DND-41 (cell line): ENCODE measurements at regions not wholly inside any gene's neighbourhood (a gene's known extent, or its start where the extent isn't known, plus 50 kb on each side); places are given as distances from the start of the nearest gene placed in this dataset.

Source experiments
- ATAC-seq: fragments of 200-7000 bp; cut with Tn5 transposase; 3 replicates; pipeline ENCODE4 v1.9.1; 2021; ENCODE audit warnings: low read depth; ENCODE audit not compliant: insufficient read depth
- DNase-seq: peaks from one replicate; pipeline ENCODE4 v3.0.0-alpha.2; 2020
- H2AFZ ChIP-seq: 2 replicates; pipeline ENCODE4 v1.6.0; 2012; ENCODE audit warnings: low read depth, low read length
- H3K27ac ChIP-seq: 2 replicates; pipeline ENCODE4 v1.5.1; 2012; ENCODE audit warnings: low read length, inconsistent platforms
- H3K27me3 ChIP-seq: fragments of 200-600 bp; sonication (generic); 2 replicates; pipeline ENCODE4 v1.6.0; 2012; ENCODE audit warnings: low read length, mild to moderate bottlenecking, inconsistent platforms; ENCODE audit not compliant: insufficient read depth, poor library complexity
- H3K36me3 ChIP-seq: 2 replicates; pipeline ENCODE4 v1.5.1; 2012; ENCODE audit warnings: low read length, inconsistent platforms; ENCODE audit not compliant: insufficient read depth
- H3K4me1 ChIP-seq: 2 replicates; pipeline ENCODE4 v1.5.1; 2012; ENCODE audit warnings: mild to moderate bottlenecking, low read length; ENCODE audit not compliant: insufficient read depth
- H3K4me2 ChIP-seq: 2 replicates; pipeline ENCODE4 v1.6.0; 2012; ENCODE audit warnings: mild to moderate bottlenecking, moderate library complexity, low read length, inconsistent platforms; ENCODE audit not compliant: insufficient read depth
- H3K4me3 ChIP-seq, 2 experiments: fragments of 200-600 bp in 1 of 2; shearing (Covaris generic) in 1 of 2; 2 replicates each; pipeline ENCODE4 v1.5.1; 2012 to 2016; ENCODE audit warnings: inconsistent platforms in 2 of 2, low read length in 2 of 2, mild to moderate bottlenecking in 2 of 2, low read depth in 1 of 2, moderate library complexity in 1 of 2
- H3K79me2 ChIP-seq: 2 replicates; pipeline ENCODE4 v1.6.0; 2012; ENCODE audit warnings: low read length, inconsistent platforms; ENCODE audit not compliant: insufficient read depth
- H3K9ac ChIP-seq: 2 replicates; pipeline ENCODE4 v1.6.0; 2012; ENCODE audit warnings: low read depth, mild to moderate bottlenecking, inconsistent platforms, low read length, moderate library complexity
- H3K9me3 ChIP-seq: 2 replicates; pipeline ENCODE4 v1.5.1; 2012; ENCODE audit warnings: low read length, moderate library complexity, mild to moderate bottlenecking, inconsistent platforms; ENCODE audit not compliant: insufficient read depth, severe bottlenecking
- H4K20me1 ChIP-seq: 2 replicates; pipeline ENCODE4 v1.6.0; 2012; ENCODE audit warnings: low read length; ENCODE audit not compliant: insufficient read depth
- CTCF ChIP-seq: IDR thresholded peaks from 2 replicates; pipeline ENCODE4 v1.5.1; 2012; ENCODE audit warnings: borderline replicate concordance, low read length, moderate library complexity, mild to moderate bottlenecking; ENCODE audit not compliant: poor library complexity, severe bottlenecking; ENCODE audit errors: extremely low read depth
- EZH2 ChIP-seq: IDR thresholded peaks from 3 replicates; pipeline ENCODE4 v1.6.1; 2012; ENCODE audit warnings: borderline replicate concordance, low read depth, mild to moderate bottlenecking, moderate library complexity, low read length, inconsistent platforms; ENCODE audit not compliant: severe bottlenecking

GRCh38 chr5:63262185-63262981, 683.8 kb downstream of the LRRC70 start:
- Histone ChIP-seq H3K27me3 (no peaks in the 10 kb centered on the region), H3K4me3 (no peak overlapping the region), H3K4me1 (no peaks in the 10 kb centered on the region), H3K9me3 (no peaks in the 10 kb centered on the region), H3K9ac (no peak overlapping the region), H4K20me1 (no peaks in the 10 kb centered on the region), H3K79me2 (no peaks in the 10 kb centered on the region), H3K4me2 (no peak overlapping the region), H2AFZ (no peak overlapping the region), H3K36me3 (no peaks in the 10 kb centered on the region), H3K27ac (no peak overlapping the region)
- DNase-seq, result no peak
- no peak for TF ChIP-seq CTCF
- no peak for ATAC-seq

- Histone ChIP-seq H3K4me1 (no peaks in the 10 kb centered on the region), H3K9ac (no peak overlapping the region), H3K36me3 (no peaks in the 10 kb centered on the region), H3K27ac (no peak overlapping the region), H3K79me2 (no peaks in the 10 kb centered on the region), H3K4me3 (no peak overlapping the region), H4K20me1 (no peaks in the 10 kb centered on the region), H3K9me3 (no peaks in the 10 kb centered on the region), H2AFZ (no peak overlapping the region), H3K27me3 (no peaks in the 10 kb centered on the region), H3K4me2 (no peak overlapping the region)
- TF ChIP-seq CTCF (no peak), EZH2 (no peak)
- DNase-seq, result no peak
- ATAC-seq, result no peak
Observed at GRCh38 chr5:63261695-63262094, 683.1 kb downstream of the LRRC70 start.

GRCh38 chr5:63255594-63255993, 677.0 kb downstream of the LRRC70 start:
- no peaks in the 10 kb centered on the region for H3K9me3 ChIP-seq

More at GRCh38 chr5:63255594-63255993, 677.0 kb downstream of the LRRC70 start:
- Histone ChIP-seq H3K27ac (no peak overlapping the region), H3K4me3 (no peak overlapping the region), H3K36me3 (no peaks in the 10 kb centered on the region), H3K4me1 (no peaks in the 10 kb centered on the region), H3K27me3 (no peaks in the 10 kb centered on the region), H4K20me1 (no peaks in the 10 kb centered on the region), H2AFZ (no peak overlapping the region), H3K4me2 (no peak overlapping the region), H3K79me2 (no peaks in the 10 kb centered on the region), H3K9ac (no peak overlapping the region)
- no peak for ATAC-seq
- TF ChIP-seq EZH2, result no peak
- TF ChIP-seq CTCF, result no peak
- DNase-seq, result no peak
